HG03565 (cell line): ENCODE measurements at regions not wholly inside any gene's neighbourhood (a gene's known extent, or its start where the extent isn't known, plus 50 kb on each side); places are given as distances from the start of the nearest gene placed in this dataset.

Source experiments
- ATAC-seq: cut with Tn5 transposase; IDR thresholded peaks from one replicate; pipeline ENCODE4 v1.9.1; 2021; ENCODE audit warnings: mild to moderate bottlenecking, moderate library complexity; ENCODE audit not compliant: unreplicated experiment

DNA sequence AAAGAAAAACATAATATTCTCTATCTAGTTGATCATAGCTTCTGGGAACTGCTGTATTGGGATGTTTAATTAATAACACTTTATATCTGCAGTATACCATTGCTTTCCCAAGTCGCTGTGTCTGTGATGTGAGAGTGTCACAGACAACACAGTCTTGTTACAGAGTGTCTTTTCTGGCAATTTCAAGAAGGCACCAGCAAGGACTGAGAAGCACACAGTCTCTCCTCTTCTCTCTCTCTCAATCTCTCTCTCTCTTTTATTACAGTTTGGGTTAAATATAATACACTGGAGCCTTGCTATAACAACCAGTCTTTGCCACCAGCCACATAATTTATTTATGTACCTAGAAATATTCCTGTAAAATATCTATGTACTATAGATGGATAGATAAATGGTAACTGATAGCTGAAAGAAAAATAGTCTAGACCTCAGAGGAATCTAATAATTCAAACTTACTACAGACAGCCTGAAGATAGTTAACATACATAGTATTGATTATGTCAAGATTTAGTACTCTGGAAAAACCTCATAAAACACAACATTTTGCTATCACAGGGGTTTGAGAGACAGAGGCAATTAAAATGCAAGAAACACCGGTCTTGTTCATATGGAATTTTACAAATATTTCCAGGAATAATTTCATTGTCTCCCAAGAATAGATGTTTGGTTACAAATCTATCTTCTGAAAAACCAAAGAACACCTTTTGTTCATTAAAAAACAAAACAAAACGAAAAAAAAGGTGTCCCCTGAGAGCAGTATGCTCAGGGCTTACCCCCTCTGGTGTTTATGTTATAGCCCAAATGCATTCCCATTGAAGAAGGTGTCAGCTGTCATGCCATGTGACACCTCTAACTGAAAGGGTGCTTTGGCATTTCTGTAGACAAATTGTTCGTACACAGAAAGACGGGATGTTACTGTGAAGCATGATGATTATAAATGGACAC is 507.8 kb downstream of the TBC1D4 start:
- no peak for ATAC-seq

DNA sequence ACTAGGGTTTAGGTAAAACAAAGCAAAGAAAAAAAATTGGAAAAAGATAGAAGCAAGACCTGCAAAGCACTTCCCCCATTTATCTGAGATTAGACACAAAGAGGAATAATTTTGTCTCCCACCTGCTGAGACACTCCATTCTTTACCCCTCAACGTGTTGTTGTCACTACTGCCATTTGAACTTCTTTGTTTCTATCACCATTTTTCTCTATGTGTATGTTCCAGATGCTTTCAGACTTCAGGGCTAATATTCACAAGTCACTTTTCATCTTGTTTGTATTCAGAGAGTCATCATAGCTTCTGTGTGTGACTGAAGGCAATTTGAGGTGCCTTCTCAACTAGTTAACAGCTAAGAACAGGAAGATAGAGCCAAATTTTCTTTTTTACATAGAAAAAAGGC is 512.5 kb downstream of the TBC1D4 start:
- no peak for ATAC-seq

DNA sequence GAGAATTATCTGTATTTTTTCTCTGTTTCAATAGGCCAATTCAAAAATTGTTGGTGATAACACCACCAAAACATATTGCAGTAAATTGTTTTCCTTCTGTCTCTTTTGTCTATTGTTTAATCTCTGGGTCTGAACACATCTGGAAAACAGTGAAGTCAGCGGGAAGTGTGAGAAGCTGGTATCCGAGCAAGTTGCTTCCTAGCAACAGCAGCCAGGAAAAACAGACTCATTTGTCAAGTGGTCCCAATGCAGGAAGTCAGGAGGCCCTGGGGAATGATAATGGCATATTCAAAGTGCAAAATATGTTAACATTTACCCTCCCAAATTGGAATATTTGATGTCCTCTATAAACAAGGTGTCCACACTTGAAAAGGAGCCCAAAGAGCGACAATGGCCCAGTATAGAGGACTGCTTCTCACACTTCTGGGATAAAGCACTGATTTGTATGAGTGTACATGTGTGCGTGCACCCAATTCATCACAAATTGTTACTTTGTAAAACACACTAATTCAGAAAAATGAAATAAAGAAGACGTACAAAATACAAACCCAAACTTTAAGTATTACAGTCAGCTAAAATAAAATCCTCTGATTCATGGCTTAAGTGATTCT is 515.0 kb downstream of the TBC1D4 start:
- no peak for ATAC-seq

DNA sequence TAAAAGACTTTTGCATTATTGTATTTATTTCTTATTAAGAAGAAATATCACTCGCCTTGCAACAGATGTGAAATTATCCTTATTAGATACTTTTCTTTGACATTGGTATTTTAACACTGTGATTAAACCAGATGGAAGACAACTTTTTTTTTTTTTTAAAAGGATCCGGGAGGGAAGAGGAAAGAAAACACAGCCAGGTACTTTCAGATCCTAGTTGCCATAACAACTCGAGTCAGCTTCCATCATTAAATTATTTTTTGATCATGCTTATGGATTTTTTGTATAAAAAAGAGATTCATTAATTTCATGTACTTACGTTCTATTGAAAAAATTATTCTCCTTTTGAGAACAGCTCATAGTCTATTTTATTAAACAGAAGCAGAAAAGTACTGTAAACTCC is 515.7 kb downstream of the TBC1D4 start:
- ATAC-seq = no peak

DNA sequence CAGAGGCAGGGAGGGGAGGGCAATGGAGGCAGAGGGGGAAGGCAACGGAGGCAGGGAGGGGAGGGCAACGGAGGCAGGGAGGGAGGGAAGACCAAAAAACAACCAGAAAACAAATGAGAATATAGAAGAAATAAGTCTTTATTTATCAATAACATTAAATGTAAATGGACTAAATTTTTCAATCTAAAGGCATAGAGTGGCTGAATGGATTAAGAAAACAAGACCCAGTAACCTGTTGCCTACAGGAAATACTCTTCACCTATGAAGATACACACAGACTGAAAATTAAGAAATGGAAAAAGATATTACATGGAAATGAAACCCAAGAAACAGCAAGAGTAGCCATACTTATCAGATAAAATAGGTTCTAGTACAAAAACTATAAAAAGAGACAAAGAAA is 536.3 kb downstream of the TBC1D4 start:
- no peak for ATAC-seq

DNA sequence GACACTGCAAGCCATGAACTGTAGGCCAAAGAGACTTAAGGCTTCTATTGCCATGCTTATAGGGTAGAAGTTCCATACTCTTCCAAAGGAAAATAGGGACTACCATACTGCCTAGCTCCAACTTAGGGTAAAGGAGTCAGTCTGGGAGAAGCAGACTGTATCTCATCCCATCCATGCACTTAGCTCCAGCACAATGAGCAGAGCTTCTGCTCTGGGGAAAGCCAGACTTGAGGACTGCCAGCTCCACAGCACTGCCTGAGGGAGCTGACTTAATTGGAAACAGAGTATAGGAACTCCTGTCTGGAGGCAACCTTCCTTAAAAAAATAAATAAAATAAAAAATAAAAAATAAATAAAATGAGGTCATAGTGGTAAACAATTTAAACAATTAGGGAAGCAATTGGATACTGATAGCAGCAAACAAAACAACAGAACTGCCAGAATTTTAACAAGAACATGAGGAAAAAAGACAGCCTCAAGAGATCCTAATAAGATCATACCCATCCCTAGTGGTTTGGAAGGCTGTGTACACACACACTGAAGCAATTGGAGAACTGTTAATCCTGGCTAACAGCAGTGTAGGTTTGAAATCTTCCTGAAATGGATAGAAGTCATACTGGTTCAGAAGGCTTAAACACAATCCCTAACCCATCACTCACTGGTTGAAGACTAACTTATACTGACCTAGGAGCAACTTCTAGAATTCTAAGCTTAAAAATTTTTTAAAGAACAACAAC is 550.1 kb downstream of the TBC1D4 start:
- no peak for ATAC-seq

DNA sequence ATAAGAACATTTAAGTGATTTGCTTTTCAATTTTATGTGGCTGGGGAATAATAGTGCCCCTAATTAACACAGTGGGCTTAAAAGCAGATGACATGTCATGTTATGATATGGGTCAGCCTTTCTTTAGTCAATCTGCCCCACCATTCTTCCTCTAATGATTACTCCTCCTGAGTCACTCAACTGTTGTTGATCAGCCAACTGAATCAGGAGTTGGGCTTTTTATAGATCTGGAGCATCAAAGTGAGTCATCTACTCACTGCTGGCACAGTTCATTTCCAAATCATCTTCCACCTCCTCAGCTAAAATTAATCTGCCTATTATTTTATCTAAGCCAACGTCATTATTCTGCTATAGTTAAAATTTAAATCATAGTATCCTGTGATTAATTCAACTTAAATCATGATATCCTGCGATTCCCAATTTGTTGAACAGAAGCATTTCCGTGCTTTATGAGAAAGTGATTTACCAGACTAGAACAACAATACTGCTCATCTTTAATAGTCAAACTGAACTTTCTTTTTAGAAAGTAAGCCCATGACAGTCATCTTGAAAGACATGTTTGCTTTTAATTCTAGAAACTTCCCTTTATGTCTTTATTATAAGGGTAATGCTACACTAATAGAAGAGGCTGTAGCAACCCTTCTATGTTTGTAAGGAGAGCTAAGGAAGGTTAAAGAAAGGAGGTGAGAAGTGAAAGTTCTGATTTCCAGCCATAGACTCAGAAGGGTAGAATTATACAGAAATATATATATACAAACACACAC is 551.4 kb downstream of the TBC1D4 start:
- ATAC-seq = peak; percentile 70

DNA sequence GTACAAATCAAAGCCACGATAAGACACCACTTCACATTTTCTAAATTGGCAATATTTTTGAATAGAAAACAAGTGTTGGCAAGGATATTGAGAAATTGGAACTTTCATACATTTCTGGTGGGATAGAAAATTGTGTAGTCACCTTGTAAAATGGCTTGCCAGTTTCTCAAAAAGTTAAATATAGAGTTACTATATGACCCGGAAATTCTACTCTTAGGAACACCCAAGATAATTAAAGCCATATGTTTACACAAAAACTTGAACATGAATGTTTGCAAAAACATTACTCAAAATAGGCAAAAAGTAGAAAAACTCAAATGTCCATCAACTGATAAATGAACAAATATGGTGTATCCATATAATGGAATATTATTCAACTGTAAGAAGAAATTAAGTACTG is 552.5 kb downstream of the TBC1D4 start:
- no peak for ATAC-seq

DNA sequence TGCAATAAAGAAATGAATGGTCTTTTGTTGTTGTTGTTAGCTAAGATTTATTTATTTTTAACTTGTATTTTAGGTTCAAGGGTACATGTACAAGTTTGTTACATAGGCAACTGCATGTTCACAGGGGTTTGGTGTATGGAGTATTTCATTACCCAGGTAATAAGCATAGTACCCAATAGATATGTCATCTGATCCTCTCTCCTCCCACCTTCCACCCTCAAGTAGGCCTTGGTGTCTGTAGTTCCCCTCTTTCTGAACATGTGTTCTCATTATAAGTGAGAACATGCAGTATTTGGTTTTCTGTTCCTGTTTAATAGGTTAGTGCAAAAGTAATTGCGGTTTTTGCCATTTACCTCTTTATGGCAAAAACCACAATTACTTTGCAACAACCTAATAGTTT is 554.1 kb downstream of the TBC1D4 start:
- ATAC-seq = no peak

DNA sequence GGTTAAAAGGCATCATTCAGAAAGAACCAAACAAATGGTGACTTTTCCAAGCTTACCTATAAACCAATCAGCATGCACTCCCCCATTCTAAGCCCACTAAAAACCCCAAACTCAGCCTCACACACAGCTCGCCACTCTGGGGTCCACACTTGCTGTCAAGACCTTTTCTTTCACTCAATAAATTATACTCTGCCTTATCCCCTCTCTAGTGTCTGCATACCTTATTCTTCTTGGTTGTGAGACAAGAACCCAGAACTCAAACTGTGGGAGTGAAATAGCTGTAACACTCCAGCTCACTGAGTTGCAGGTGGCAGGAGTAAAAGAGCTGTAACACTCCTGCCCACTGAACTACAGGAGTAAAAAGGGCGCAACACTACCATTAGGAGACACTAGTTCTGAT is 559.0 kb downstream of the TBC1D4 start:
- ATAC-seq = no peak

DNA sequence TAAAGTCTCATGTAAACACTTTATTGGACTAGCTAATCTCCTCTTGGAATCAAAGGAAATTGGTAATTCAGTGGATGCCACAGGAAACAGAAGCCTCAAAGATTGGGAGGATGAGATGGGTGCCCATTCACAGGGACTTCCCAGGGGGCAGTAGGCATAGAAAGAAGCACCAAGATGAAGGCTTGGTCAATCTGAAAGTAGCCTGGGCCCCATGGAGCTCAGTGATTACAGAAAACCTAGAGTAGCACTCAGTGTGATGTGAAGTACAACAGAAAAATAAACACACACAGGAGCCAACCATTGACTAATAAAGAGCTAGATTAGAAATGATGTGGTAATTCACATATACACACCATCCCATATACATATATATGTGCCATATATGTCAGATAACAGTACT is 560.6 kb downstream of the TBC1D4 start:
- peak; percentile 29 for ATAC-seq

DNA sequence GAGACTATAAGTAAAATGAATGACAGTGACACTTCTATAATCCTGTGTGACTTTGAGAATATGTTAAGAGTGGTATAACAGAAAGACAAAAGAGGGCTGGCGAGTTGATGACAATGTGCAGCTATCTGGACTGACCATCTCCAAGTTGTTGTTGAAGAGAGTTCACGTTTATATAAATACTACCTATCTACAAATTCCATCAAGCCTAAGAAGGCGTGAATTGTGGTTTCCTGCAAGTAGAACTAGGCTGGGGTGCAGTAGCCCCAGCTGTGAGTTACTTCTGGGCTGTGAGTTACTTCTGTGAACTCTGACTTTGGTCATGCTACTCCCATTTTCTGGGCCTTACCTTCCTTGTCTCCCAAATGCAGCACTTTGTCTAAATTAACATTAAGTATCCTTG is 561.0 kb downstream of the TBC1D4 start:
- peak; percentile 45 for ATAC-seq

DNA sequence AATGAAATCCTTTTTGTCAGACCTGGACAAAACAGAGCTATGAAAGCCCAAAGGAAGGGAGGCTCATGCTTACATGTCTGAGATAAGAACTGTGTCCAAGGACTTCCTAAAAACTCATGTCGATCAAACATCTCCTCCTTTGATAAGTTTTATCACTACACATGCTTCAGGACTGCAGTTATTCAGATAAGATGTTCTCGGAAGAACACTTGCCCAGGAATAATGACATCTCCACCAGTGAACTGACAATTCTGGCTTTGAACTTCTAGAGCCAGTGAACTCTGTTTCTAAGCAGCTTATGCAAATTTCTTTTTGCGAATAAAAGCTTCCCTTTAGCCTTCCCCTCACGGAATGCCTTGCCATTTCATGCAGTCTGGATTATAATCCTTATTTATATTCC is 561.6 kb downstream of the TBC1D4 start:
- ATAC-seq = no peak

DNA sequence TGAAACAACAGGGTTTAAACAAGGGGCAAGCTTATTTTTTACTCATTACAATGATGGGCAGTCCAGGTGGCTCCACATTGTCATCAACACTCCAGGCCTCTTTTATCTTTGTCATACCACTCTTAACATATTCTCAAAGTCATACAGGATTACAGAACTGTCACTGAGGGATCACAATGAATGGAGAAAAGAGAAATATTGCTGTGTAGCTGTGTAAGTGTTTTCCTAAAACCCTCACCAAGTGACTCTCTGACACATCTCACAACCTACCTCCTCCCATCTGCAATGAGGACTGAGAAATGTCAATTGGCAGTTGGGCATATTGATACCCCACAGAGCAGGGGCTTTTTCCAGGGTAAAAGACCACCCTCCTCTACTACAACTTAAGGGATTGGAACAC is 562.1 kb downstream of the TBC1D4 start:
- ATAC-seq = no peak

DNA sequence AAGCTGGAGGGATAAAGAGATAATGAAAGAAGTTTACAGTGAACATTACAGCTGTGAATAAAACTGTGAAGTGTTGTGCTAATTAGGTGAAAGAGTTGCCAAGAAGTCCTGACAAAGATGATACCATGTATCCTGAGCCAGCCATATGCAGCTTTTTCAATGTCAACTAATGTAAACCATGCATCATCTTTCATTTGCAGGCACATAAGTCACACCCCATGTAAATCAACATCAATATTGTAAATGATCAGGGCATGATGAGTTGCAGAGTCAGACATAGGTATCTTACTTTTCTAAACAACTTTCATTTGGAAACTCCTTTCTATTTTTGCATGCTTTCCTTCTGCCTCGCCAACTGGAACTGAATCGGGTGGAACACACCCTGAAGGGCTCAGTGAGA is 569.1 kb downstream of the TBC1D4 start:
- no peak for ATAC-seq

DNA sequence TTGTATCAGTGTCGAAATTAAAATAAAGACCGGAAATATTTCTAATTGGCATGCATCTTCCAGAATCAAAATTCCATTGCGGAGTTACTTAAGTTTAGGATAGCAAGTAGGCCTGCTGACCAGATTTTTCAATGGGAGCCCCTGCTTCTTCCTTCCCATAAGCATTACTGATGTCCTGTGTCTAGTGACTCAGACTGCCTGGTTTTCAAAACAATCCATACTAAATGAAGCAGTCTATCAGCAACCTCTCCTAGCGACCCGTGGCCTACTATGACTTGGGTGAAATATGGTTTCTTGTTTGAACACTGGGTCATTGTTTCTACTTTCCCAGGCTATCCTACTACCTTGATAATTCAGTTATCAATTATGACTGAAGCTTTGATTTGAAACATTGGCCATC is 571.6 kb downstream of the TBC1D4 start:
- ATAC-seq = no peak

DNA sequence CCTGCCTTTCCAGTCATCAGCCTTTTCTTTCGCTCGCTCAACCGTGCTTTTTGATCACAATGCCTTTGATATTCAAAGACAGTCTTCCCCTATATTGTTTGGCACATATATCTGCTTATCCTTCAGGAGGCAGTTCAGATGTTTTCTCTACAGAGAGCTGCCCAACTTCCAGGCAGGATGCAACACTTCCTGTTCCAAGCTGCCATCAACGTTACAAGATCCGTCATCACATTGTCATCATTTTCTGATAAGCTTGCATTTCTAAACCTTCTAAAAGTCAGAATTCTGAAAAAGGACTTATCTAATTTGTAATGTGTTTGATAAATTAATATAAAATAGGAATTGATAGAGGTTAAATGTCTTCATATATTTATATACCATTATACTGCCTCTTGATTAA is 574.2 kb downstream of the TBC1D4 start:
- no peak for ATAC-seq

DNA sequence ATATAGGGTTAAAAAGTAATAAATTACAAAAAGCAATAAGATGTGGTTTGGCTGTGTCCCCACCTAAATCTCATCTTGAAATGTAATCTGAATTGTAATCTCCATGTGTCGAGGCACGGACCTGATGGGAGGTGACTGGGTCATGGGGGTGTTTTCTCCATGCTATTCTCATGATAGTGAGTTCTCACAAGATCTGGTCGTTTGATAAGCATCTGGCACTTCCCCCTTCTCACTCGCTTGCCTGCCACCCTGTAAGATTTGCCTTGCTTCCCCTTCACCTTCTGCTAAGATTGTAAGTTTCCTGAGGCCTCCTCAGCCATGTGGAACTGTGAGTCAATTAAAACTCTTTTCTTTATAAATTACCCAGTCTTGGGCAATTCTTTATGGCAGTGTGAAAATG is 577.4 kb downstream of the TBC1D4 start:
- ATAC-seq = no peak

DNA sequence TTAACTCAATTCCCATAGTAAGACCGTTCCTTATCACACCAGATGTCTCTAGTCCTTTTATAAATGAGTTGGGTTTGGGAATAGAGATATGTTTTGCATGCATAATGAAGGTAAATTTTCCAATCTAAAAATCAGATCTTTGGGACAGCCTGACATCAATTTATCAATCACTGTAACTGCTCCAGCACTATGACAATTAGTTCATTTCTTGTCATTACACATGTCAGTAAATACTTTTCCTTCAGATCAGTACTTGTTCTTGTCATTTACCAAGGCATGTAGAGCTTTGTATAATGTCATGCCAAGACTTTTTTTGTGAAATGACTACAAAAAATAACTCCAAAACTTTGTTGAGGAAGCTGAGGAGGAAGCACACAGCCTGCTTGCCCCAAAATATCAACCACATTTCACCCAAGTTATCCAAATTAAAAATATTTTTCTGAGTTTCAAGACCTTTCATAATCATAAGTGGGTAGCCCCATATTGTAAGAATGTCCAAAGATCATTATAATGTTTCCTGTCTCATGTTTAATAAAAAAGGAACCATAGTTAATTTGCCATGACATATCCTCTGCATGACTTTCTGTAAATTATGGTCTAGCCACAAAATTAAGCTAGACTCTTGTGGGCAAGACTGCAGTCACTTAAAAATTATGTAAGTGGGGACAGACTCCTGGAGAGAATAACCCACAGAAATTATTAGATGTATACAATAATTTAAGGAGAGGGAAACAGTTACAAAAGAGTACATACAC is 586.8 kb downstream of the TBC1D4 start:
- ATAC-seq = no peak

DNA sequence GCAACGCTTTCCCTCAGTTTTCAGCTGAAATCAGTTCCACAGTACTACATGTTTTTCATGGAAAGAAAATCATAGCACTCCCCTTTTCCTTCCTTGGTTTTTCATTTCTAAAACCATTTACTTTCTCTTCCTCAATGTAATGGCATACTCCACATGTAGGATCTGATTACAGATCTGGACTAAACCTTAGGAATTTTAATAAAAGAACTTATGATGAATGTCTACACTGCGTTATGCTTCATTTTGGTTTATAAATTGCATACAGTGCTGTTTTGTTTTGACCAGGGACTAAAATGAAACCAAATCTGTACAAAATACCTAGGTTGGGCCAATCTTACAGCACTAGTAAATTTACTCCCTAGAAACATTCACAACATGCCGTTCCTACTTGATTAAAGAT is 589.9 kb downstream of the TBC1D4 start:
- no peak for ATAC-seq
